IPS-NIHi7 (cell line): ENCODE measurements at regions not wholly inside any gene's neighbourhood (a gene's known extent, or its start where the extent isn't known, plus 50 kb on each side); places are given as distances from the start of the nearest gene placed in this dataset.
A peak's percentile ranks its signal among the peaks of the same experiment; 100 is the strongest.

ENCODE experiments used
- DNase-seq: peaks from one replicate; pipeline ENCODE4 v3.0.0; 2012; ENCODE audit warnings: mixed read lengths; ENCODE audit errors: extremely low spot score

DNA sequence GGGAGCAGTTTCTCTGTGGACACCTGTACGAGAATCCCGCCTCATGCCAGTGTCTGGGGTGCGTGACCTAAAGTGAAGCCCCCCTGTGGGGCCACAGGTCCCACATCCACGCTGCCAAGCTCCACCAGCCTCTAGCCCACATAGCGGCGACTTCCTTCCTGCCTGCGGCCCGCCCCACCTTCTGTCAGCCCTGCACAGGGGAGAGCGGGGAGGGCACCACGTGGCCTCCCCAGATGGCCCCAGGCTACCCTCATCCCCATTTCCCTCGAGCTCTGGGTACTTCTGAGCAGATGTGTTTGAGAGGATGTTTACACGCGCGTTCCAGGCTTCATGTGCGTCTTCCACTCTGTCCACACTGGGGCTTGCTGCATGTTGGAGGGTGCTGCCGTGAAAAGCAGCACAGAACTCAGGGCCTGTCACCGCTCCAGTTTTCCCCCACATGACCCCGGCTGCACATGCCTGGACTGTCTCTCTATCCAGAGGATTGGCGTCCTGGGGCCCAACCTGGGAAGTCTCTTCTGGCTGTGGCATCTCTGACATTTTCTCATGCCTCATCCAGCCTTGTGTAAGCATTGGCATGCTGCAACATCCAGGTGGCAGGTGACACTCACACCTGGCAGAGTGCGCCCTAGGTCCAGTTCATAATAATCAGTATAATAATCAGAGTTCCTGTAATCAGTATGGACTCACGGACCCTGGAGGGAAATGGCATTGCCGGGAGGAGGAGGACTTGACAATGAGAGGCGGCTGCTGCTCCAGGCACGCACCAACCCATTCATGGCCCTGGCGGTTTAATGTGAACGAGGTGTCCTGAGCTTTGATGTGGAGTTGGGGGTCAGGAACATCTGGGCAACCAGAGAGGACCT lies 146.3 kb upstream of the TWIST2 start:
- no peak for DNase-seq

DNA sequence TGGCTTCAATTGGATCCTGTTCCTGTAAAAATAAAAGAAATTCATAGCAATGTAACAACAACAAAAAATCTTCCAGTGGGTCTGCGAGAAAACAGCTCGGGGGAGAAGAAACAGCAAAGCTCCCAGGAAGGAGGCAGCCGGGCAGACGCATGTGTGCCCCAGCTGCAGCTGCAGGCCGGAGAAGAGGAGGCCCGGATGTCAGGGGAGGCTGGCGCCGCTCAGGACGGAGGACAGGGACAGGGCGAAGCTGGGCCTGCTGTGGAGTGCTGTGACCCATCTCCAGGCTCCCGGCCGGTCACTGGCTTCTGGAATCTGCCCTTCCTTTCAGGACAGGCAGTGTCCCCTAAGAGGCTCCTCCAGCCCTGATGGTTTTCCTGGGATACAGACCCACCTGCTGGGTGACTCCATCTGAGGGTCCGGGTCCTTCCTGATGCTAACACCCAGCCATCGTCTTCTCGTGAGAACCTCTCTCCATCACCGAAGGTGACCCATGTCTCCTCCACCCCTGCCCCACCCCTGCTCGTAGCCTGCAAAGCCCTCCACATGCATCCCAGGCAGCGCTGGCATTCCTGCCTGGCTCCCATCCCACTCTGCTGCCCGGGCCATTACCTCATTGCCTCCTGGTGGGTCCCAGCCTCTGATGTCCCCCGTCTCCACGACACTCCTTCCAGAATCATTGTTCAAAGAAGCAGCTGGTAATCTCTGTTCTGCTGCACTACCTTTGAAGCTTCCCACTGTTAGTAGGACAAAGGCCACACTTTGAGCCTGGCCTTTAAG lies 145.4 kb upstream of the TWIST2 start:
- no peak for DNase-seq

DNA sequence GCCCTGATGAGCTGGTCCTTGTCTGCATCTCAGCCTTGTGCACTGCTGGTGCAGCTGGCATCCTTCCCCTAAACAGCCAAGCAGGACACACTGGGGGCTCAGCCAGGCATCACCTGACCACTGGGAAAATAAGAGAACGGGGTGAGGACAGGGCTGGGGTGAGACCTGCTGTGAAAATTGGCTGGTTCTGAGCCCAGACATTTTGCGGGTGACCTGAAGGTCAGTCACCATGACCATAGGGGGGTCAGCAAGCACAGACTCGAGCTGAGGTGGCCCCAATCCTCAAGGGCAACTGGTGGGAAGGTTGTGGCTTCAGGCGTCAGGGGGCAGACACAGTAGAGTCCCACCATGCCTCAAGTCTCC lies 144.9 kb upstream of the TWIST2 start:
- no peak for DNase-seq

DNA sequence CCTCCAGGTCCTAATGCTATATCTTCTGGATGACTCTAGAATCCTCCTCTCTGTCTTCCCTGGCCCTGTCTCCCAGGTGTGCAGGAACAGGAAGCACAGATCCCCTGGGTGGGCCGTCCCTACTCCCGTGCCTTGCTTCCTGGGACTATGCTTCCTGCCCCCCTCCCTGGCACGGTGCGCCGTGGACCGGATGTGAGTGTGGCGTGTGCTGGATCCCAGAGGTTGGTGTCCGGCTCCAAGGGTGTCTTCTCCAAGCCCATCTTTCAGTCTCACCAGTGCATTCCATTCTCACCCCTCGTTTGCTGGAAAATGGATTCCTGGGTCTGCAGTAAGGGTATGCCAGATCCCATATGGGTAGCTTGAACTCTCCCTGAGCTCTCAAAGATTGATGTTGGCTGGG lies 144.4 kb upstream of the TWIST2 start:
- DNase-seq, result no peak

DNA sequence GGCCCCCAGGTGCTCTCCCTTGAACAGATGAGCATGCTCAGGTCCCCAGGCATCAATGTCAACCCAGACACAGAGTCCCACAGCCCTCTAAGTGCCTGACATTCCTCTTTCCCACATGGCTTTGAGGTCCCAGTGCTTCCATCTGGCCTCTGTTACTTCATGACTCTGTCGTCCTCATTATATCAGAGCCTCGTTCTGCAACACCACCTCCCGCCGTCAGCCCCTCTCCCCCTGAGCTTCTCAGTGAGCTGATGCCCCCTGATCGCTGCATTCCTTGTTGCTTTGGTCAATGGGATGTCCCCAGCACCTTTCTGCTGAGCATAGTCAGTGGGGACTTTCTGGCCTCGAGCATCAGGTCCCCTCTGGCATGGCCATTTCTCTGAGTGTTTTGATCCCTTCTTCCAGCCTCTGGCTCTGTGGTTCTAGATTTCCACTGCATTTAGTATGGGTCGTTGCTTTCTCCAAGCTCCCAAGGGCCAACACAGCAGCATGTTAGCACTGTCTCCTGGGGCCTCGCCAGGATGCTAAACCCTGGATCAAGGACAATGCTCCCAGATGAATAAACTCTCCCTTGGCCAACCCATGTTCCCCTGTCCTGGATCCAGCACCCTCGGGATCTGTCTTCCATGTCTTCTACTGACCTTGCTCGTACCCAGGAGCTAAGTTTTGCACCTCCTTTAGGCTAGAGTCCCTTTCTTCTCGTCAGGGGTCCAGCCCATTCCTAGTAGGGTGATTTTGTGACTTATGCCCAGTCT lies 143.2 kb upstream of the TWIST2 start:
- DNase-seq, result no peak

DNA sequence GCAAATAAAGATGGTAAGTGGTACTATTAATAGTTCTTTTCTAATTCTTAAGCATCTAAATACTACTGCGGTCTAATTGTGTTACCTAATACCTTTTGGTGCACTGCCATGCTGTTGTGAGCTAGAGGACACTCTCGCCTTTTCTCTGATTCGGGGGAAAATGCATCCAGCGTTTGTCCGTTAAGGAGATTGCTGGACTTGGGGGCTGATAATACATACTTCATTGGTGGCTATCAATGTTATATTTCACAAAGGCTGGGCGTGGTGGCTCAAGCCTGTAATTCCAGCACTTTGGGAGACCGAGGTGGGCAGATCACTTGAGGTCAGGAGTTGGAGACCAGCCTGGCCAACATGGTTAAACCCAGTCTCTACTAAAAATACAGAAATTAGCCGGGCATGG lies 141.7 kb upstream of the TWIST2 start:
- DNase-seq, result no peak

DNA sequence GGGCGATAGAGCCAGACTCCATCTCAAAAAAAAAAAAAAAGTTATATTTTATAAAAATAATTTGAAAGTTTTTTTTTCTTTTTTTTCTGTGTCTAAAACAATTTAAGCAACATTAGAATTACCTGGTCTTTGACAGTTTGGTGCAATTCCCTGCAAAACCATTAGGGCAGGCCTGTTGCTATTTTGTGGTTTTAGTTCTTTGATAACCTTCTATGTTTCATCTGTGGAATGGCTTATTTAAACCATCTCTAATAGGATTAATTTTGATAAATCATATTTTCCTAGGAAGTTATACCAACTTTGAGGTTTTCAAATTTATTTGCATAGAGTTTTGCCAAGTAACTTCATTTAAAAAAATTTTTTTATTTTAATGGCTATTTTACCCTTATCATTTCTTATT lies 141.2 kb upstream of the TWIST2 start:
- DNase-seq, result no peak

- DNase-seq, result no peak
These were observed 138.4 kb upstream of the TWIST2 start for GRCh38 chr2:238709325-238710025.

GRCh38 chr2:238710032-238710735 lies 137.7 kb upstream of the TWIST2 start:
- no peak for DNase-seq

DNA sequence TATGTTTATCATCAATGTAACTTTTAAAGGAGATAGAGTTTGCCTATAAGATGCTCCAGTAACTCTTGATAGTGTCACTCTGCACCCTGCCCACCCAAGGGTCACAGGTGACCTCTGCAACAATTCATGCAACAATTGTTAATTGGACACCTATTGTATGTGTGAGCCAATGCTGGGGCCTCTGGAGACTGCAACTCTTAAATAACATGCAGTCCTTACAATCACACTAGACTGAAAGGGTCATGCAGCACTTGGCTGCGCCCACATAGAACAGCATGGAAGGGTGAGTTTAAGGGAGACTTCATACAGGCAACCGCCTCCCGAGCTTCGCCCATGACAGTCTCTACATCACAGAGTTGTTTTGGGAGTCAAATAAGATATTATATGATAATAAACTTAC lies 137.1 kb upstream of the TWIST2 start:
- DNase-seq, result no peak

DNA sequence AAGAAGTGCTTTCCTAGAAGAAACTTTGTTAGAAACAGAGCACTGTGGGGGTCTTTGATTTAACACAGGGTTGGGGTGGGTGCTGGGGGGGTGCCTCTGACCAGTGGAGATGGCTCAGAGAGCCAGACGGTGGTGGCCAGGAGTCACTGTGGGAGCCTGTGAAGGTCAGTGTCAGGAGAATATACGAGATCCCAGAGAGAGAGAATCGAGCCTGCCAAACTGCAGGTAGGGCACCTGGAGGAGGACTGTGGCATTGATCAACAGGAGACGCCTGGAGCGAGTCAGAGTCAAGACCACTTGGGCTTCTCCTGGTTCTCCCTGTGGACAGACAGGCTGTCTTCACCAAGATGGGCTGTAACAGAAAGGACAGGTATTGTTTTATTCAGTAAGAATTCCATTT lies 136.5 kb upstream of the TWIST2 start:
- no peak for DNase-seq

GRCh38 chr2:238712011-238712410 lies 135.9 kb upstream of the TWIST2 start:
- DNase-seq, result no peak

GRCh38 chr2:238713198-238713826 lies 134.6 kb upstream of the TWIST2 start:
- DNase-seq, result no peak

DNA sequence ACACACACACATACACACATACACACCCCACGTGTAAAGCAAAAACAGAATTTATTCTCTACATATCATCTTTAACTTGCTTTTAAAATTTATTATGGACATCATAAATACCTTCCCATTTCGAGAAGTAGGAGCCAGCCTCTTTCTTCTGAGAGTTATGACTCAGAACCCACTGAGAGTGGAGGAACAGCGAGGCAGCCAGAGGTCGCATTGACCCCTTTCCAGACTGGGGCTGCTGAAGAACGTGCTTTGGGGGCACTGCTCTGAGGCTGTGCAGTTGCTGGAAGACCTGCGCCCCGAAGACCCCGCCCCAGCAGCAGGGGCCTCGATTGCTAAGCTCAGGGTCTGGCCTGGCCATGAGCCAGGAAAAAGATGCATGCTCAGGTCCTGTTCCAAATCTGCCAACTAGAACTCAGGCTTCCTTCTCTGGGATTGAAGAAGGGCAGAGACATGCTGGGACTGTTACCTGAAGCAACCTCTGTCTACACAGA lies 133.8 kb upstream of the TWIST2 start:
- no peak for DNase-seq

- DNase-seq, result no peak
These were observed 131.7 kb upstream of the TWIST2 start for GRCh38 chr2:238716171-238716570.

DNA sequence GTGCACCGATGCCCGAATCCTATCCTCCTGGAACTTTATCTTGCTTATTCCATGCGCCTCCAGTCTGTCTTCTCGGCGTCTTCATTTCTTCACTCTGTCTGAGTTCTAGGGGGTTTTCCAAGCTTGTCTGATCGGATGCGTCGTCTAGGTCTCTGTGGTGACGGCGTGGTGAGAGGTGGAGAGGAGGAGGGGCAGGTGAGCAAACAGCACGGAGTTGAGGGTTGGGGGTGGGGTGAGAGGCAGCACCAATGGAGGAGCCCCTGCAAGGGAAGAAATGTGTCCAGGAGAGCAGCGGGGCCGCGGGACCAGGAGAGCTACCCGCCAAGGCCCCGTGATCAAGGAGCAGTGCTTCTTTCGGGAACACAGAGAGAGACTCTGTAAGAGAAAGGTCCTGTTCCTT lies 131.3 kb upstream of the TWIST2 start:
- DNase-seq, result no peak

- DNase-seq, result no peak
These were observed 130.8 kb upstream of the TWIST2 start for GRCh38 chr2:238717084-238717483.

- no peak for DNase-seq
These were observed 128.2 kb upstream of the TWIST2 start for GRCh38 chr2:238719641-238720040.

DNA sequence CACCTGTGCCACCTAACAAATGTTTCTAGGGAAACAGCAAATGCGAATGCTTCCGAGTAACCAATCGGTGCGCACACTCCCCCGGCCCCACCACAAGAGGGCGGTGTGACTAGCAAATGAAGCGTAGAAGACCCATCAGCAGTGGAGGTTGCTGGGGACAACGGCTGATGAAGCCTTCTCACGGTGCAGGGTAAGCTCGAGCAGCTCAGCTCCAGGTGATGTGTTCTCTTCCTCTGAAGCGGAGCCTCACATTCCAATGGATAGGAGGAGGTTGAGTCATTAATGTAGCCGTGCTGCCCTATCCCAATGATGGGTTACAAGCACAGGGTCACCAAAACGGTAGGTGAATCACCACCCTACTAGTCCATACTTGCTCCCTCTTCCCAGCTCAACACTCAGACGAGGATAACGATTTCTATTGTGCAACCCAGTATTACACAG lies 127.6 kb upstream of the TWIST2 start:
- DNase-seq, result peak; percentile 93

DNA sequence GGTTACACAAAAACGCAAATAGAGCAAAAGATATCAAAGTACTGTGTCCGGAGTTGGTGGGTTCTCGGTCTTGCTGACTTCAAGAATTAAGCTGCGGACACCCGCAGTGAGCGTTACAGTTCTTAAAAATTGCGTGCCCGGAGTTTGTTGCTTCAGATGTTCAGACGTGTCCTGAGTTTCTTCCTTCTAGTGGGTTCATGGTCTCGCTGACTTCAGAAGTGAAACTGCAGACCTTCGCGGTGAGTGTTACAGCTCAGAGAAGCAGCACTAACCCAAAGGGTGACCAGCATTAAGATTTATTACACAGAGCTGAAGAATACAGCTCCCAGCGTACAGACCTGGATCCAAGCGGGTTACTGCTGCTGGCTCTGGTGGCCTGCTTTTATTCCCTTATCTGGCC lies 125.7 kb upstream of the TWIST2 start:
- DNase-seq, result no peak

DNA sequence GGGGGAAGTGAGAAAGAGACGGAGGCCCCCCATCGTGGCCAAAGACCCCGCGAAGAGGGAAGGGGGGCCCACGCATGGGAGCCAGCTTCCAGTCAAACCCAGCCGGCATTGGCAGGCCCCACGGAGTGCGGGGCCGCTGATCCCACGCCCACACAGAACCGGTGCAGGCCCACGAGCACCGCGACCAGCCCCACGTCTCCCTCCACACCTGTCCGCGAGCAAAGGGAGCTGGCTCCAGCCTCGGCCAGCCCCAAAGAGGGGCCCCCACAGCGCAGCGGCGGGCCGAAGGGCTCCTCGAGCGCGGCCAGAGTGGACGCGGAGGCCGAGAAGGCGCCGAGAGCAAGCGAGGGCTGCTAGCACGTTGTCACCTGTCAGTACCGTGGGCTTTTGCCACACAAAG lies 125.0 kb upstream of the TWIST2 start:
- DNase-seq, result no peak
